ENCODE measurements at regions not wholly inside any gene's neighbourhood (a gene's known extent, or its start where the extent isn't known, plus 50 kb on each side); places are given as distances from the start of the nearest gene placed in this dataset.

DNA sequence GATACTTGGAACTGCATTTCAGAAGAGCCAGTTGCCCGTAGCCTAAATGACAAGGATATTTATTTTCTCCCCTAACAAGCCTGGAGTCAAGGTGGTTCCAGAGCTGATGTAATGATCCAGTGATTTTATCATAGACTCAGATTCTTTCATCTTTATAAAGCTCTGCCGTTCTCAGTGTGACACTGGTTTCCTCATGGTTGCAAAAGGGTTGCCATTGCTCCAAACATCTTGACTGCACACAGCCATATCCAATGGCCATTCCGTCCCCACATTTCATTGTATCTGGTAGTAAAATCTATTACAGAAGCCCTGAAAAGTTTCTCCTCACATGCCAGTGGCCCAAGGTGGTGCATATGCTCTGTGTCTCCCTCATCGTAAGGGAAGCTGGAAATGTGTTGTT is 63.1 kb upstream of the SDK2 start:
- TF ChIP-seq CTCF (IDR thresholded peaks at IDR 0.05; ENCODE audit: low read depth, low read length) (no peak), EZH2phosphoT487 (IDR thresholded peaks at IDR 0.05; ENCODE audit: low read depth) (no peak)

Data from OCI-LY3 (cell line).